HEK293T (cell line): ENCODE measurements at regions not wholly inside any gene's neighbourhood (a gene's known extent, or its start where the extent isn't known, plus 50 kb on each side); places are given as distances from the start of the nearest gene placed in this dataset.
"Not testable (repeated sequence)": the region's sequence is repeated elsewhere in the genome, so short reads cannot be mapped to it uniquely, and the experiment has no call there.

ENCODE experiments used
- CTCF ChIA-PET: fragments of 350-600 bp; formaldehyde crosslinking; extraction: SDS; loops from one replicate; lab custom pipeline; 2021; ENCODE audit warnings: antibody characterized with exemption, inconsistent platforms; lab: Yijun Ruan, JAX
- POLR2A ChIA-PET: fragments of 350-600 bp; formaldehyde crosslinking; extraction: SDS; loops from one replicate; lab custom pipeline; 2020; ENCODE audit warnings: antibody characterized with exemption, inconsistent platforms; lab: Yijun Ruan, JAX
- DNase-seq: peaks from one replicate; pipeline ENCODE4 v3.0.0; 2012; ENCODE audit warnings: mixed read lengths; ENCODE audit errors: extremely low spot score
- ARNT ChIP-seq: fragments of 450-650 bp; IDR thresholded peaks from 2 replicates; pipeline ENCODE4 v1.6.1; 2017; ENCODE audit warnings: mild to moderate bottlenecking
- BHLHE40 ChIP-seq: fragments of 450-650 bp; IDR thresholded peaks from 2 replicates; pipeline ENCODE4 v1.6.1; 2016; ENCODE audit warnings: mild to moderate bottlenecking, moderate library complexity, borderline replicate concordance
- CTBP1 ChIP-seq: fragments of 450-650 bp; IDR thresholded peaks from 2 replicates; pipeline ENCODE4 v1.6.1; 2016; ENCODE audit warnings: borderline replicate concordance
- ELF4 ChIP-seq: fragments of 450-650 bp; IDR thresholded peaks from 2 replicates; pipeline ENCODE4 v1.6.1; 2017; ENCODE audit warnings: antibody characterized with exemption
- FOXA1 ChIP-seq: fragments of 450-650 bp; IDR thresholded peaks from 2 replicates; pipeline ENCODE4 v1.6.1; 2016; ENCODE audit warnings: mild to moderate bottlenecking
- FOXK2 ChIP-seq: fragments of 450-650 bp; IDR thresholded peaks from 2 replicates; pipeline ENCODE4 v1.6.1; 2016; ENCODE audit warnings: mild to moderate bottlenecking
- FOXM1 ChIP-seq: fragments of 450-650 bp; IDR thresholded peaks from 2 replicates; pipeline ENCODE4 v1.6.1; 2017; ENCODE audit warnings: mild to moderate bottlenecking, borderline replicate concordance
- HDGF ChIP-seq: fragments of 450-650 bp; IDR thresholded peaks from 2 replicates; pipeline ENCODE4 v1.6.1; 2017; ENCODE audit warnings: antibody characterized with exemption, borderline replicate concordance
- L3MBTL2 ChIP-seq: fragments of 450-650 bp; conservative IDR thresholded peaks from 2 replicates; pipeline ENCODE4 v1.6.1; 2016; ENCODE audit warnings: mild to moderate bottlenecking
- LEF1 ChIP-seq: fragments of 450-650 bp; IDR thresholded peaks from 2 replicates; pipeline ENCODE4 v1.6.1; 2017; ENCODE audit warnings: mild to moderate bottlenecking, borderline replicate concordance
- NFRKB ChIP-seq: fragments of 450-650 bp; IDR thresholded peaks from 2 replicates; pipeline ENCODE4 v1.6.1; 2016; ENCODE audit warnings: mild to moderate bottlenecking, moderate library complexity
- SP1 ChIP-seq: fragments of 450-650 bp; IDR thresholded peaks from 2 replicates; pipeline ENCODE4 v1.6.1; 2017
- SUZ12 ChIP-seq: fragments of 450-650 bp; IDR thresholded peaks from 2 replicates; pipeline ENCODE4 v1.6.1; 2016; ENCODE audit warnings: mild to moderate bottlenecking
- TARDBP ChIP-seq: fragments of 450-650 bp; IDR thresholded peaks from 2 replicates; pipeline ENCODE4 v1.6.1; 2016
- ZNF384 ChIP-seq: fragments of 450-650 bp; IDR thresholded peaks from 2 replicates; pipeline ENCODE4 v1.6.1; 2016
- TF ChIP-seq, protein P1 (sequence below): fragments of 450-650 bp; IDR thresholded peaks from 2 replicates; pipeline ENCODE4 v1.6.1; 2016

DNA sequence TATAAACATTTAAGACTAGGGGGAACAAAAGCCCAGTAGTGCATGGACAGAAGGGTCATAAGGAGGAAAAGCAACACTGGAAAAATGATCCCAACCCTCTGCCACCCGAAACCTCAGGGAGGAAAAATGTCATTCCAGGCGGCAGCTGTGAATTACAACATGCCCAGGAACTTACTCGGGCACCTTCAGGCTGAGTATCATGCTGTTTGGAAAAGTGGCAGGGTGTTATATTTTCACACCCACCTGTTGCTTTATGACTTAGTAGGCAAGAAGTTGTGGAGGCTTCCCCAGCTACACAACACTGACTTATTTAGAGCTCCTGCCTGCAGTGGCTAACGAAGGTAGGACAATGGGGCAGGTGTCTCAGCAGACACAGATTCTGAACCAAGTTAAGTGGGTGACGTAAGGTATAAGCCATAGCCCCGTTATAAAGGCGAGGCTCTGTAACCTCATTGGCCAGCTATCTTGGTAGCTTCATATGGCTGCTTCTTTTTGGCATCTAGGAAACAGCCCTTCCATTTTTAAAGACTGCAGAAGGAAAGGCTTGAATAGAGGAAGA is 96.1 kb upstream of the IFNG-AS1 start:
- TF ChIP-seq SUZ12 = no peak
- TF ChIP-seq BHLHE40 = no peak
- TF ChIP-seq, protein P1, sequence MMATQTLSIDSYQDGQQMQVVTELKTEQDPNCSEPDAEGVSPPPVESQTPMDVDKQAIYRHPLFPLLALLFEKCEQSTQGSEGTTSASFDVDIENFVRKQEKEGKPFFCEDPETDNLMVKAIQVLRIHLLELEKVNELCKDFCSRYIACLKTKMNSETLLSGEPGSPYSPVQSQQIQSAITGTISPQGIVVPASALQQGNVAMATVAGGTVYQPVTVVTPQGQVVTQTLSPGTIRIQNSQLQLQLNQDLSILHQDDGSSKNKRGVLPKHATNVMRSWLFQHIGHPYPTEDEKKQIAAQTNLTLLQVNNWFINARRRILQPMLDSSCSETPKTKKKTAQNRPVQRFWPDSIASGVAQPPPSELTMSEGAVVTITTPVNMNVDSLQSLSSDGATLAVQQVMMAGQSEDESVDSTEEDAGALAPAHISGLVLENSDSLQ = no peak
- no peak for TF ChIP-seq ARNT
- no peak for TF ChIP-seq ELF4
- TF ChIP-seq TARDBP = no peak
- TF ChIP-seq L3MBTL2 = no peak
- no peak for TF ChIP-seq LEF1
- no peak for TF ChIP-seq FOXA1
- no peak for TF ChIP-seq FOXK2
- TF ChIP-seq CTBP1 = no peak
- no peak for TF ChIP-seq ZNF384
- TF ChIP-seq FOXM1 = no peak
- no peak for TF ChIP-seq HDGF
- TF ChIP-seq NFRKB = no peak
- TF ChIP-seq SP1 = no peak
- DNase-seq = no peak
- POLR2A ChIA-PET = no interaction called here
- CTCF ChIA-PET = no interaction called here

DNA sequence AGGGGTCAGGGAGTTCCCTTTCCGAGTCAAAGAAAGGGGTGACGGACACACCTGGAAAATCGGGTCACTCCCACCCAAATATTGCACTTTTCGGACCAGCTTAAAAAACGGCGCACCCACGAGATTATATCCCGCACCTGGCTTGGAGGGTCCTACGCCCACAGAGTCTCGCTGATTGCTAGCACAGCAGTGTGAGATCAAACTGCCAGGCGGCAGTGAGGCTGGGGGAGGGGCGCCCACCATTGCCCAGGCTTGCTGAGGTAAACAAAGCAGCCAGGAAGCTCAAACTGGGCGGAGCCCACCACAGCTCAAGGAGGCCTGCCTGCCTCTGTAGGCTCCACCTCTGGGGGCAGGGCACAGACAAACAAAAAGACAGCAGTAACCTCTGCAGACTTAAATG is 88.8 kb upstream of the IFNG-AS1 start:
- CTCF ChIA-PET, DNase-seq, POLR2A ChIA-PET: not testable (repeated sequence)

DNA sequence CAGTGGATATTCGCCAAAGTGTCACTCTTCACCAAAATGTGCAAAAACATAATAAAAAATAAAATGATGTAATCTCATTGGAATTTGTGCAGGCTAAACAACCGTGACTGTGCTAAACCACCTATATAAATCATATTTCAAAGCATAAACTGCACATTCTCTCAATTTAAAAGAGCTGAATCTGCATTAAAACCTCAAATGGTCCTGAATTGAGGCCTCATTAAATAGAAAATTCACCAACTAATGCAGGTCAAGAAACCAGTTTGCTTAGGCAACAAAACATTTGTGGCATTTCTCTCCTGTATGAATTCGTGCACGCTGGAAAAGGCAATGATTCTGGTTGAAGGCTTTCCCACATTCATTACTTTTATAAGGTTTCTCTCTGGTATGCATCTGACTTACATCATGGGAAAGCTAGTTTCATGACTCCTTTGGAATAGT is 80.1 kb upstream of the IFNG-AS1 start:
- DNase-seq = no peak
- CTCF ChIA-PET = no interaction called here
- POLR2A ChIA-PET = no interaction called here
- TF ChIP-seq FOXM1 (no peak), ZNF384 (no peak), SUZ12 (no peak), HDGF (no peak), FOXK2 (no peak), BHLHE40 (no peak), FOXA1 (no peak), L3MBTL2 (no peak), ARNT (no peak), ELF4 (no peak), TARDBP (no peak), LEF1 (no peak), NFRKB (no peak), SP1 (no peak), CTBP1 (no peak)
- TF ChIP-seq, protein P1 = no peak

DNA sequence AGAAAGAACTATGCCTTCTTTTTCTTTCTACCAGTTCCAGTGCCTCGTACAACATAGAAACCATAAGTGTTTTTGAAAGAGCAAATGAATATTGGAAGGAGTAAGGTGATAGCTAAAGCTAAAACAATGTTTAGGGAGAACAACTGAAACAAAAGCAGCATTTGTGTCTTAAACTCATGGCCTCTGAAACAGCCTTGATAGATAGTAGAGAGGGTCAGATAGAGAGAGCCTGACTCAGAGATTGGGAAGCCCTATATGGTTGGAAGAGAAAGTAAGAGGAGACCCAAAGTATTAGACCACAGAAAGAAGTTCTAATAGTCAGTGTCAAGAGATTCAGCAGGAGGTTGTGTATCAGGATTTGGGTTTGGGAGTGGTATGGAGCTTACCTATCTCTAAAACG is 79.6 kb upstream of the IFNG-AS1 start:
- ChIA-PET CTCF (no interaction called here), POLR2A (no interaction called here)
- no peak for DNase-seq
- no peak for TF ChIP-seq HDGF
- TF ChIP-seq ARNT = no peak
- no peak for TF ChIP-seq FOXM1
- TF ChIP-seq ELF4 = no peak
- no peak for TF ChIP-seq CTBP1
- no peak for TF ChIP-seq SP1
- TF ChIP-seq ZNF384 = no peak
- TF ChIP-seq, protein P1 = no peak
- TF ChIP-seq FOXK2 = no peak
- no peak for TF ChIP-seq SUZ12
- no peak for TF ChIP-seq TARDBP
- TF ChIP-seq NFRKB = no peak
- no peak for TF ChIP-seq BHLHE40
- no peak for TF ChIP-seq LEF1
- no peak for TF ChIP-seq FOXA1
- TF ChIP-seq L3MBTL2 = no peak

DNA sequence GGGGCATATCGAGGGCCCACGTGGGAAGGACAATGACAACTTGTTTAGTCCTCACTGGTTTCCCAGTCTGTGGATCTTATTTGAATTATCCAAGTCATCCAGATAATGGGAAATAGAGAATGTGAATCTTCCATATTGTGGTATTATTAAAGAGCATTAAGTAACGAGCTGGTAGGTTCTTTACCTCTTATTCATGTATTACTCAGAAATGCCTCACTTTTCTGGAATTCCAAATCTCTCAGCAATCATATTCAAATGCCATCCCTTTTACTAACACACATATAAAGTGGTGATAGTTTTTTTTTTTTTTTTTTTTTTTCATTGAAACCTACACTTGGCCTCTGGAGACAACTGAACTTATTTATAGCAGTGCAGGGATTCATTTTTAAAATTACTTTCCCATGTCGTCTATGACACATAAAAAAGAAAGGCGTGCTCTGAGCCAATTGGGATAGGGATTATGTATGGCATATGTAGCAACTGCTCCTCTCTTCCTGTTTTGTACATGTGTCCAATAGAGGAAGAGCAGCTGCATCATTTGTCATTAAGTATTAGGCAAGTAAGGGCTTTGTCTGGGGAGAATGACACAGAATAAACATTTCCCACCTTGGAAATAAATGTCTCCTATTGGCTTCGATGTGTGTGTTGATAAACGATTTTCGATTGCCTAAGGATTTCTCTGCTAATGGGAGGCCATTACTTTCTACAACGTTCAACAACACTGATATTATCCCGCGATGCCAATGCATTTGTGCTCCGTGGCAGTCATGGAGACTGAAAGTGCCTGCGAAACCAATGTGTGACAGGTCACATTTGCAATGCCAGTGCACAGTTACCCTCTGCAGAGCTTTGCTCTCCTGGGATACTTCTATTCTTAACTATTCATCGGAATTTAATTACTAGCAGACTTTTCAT is 78.6 kb upstream of the IFNG-AS1 start:
- CTCF ChIA-PET = no interaction called here
- POLR2A ChIA-PET = no interaction called here
- DNase-seq = no peak
- TF ChIP-seq BHLHE40 = no peak
- no peak for TF ChIP-seq SP1
- no peak for TF ChIP-seq CTBP1
- TF ChIP-seq, protein P1 = no peak
- no peak for TF ChIP-seq ARNT
- TF ChIP-seq ELF4 = no peak
- TF ChIP-seq FOXA1 = no peak
- no peak for TF ChIP-seq FOXM1
- no peak for TF ChIP-seq L3MBTL2
- no peak for TF ChIP-seq TARDBP
- no peak for TF ChIP-seq FOXK2
- TF ChIP-seq LEF1 = no peak
- TF ChIP-seq ZNF384 = no peak
- TF ChIP-seq HDGF = no peak
- no peak for TF ChIP-seq NFRKB
- TF ChIP-seq SUZ12 = no peak
